Hypothalamus (tissue), 51 donors: ENCODE measurements at regions not wholly inside any gene's neighbourhood (a gene's known extent, or its start where the extent isn't known, plus 50 kb on each side); places are given as distances from the start of the nearest gene placed in this dataset.

ENCODE experiments used
- DNase-seq, 51 donors: peaks; one replicate each; lab custom pipeline; 2025; lab: John Stamatoyannopoulos, UW

DNA sequence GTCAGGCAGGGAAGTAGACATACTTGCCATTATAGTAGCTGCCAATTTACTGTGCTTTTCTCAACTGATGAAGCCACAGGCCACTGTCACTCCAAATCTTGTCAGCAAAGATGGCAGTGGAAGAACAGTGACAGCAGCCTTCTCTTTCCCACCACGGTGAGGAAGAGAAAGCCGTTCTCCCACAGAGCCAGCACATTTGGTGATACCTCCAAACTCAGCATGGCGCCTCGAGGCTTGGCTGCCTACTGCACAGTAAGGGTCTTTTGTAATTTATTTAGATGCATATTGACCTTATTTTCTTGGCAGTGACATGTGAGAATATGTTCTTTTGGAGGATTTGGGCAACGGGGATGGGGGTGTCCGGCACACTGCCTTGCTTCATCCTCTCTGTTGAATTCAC is 117.2 kb upstream of the CDH20 start:
- no peak for DNase-seq

DNA sequence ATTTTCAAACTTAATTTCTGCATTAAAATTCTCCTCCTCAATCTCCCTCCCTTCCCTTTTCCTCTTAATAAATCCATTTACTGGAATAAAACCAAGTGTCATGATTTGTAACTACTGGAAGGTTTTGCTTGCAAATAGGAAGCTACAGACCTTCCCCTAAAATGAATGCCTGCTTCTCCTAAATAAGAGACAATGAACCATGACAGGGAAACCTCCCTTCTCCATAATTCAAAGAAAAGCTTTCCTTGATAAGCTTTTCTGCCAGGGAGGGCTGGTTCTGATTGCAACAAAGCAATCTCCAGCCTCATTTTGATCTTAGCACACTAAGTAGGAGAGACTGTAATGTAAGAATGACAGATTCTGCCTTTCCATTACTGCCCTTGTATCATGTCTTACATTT is 111.0 kb upstream of the CDH20 start:
- no peak for DNase-seq

DNA sequence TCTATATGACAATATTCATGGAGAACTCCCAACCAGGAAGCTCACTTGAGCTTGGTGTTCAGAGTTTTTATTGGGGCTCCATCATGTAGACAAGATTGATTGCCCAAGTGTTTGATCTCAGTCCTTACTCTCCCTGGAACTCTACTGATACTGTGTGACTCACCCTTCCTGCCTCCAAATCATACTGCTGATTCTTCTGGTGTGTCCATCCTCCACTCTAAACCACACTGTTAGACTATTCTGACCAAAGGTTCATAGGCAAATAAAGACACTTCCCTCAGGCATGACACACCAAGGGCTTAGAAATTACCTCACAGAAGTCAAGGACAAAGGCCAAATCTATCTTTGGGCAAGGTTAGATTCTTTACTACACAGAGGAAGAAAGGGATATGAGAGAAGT is 107.9 kb upstream of the CDH20 start:
- no peak for DNase-seq

DNA sequence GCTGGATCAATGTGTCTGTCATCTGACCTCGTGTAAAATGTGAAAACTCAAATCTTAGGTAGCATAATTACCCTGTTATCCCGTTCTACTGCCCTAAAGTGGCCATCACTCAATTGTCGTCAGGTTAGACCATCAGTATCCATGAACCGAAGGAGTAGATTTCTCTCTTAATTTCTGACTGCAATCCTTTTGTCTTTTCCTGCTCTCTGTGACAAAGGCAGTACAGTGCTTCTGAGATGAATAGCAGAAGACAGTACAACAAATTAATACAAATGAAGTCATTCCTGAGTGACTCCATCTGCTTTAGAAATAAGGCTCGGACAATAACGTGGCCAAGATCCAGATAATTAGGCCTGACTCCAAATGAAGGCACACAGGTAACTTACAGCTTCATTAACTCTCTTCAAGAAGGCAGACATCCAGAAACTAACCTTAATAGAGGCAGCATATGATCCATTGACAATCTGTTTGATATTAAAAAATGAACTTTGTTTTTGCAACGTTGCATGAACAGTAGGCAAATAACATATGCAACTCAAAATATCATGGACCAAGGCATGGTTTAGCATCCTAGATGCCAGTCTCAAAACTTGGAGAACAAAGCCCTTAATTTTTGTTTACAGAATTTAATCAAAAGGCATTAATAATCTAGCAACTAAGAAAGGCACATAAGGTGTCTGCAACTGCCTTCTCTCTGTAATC is 96.7 kb upstream of the CDH20 start:
- DNase-seq = no peak

DNA sequence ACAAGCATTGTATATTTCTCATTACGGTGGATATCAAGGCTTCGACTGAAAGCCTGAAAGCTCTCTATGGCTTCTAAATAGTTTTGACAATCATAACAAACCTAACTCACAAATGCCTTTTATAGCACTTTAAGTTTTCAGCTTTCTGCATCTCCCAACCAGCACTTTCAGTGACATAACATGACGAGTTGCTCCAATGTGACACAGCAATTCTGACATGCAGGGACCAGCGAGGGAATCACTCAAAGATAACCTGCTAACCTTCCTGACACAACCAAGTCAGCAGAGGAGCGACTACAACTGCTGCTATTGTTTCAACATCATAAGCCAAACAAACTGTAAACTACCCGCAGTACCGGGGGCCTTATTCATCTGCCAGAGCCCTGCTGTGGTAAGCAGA is 95.7 kb upstream of the CDH20 start:
- DNase-seq = no peak

DNA sequence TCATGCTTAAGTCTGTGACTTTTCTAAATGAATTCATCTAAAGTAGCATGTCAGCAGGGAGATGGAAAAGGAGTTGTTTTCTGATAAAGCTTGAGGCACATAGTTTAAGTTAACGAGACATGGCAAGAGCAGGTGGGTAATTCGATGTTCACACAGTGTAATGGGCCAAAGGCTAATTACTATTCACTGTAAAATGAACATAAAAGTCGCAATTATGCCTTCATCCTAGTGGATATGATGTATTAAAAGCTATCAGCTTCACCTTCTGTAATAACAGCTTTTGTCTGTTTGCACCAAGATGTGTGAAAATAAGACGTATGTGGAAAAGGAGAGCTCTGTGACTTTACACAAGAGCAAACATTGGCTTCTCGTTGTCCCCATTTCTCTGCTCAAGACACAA is 94.2 kb upstream of the CDH20 start:
- no peak for DNase-seq

DNA sequence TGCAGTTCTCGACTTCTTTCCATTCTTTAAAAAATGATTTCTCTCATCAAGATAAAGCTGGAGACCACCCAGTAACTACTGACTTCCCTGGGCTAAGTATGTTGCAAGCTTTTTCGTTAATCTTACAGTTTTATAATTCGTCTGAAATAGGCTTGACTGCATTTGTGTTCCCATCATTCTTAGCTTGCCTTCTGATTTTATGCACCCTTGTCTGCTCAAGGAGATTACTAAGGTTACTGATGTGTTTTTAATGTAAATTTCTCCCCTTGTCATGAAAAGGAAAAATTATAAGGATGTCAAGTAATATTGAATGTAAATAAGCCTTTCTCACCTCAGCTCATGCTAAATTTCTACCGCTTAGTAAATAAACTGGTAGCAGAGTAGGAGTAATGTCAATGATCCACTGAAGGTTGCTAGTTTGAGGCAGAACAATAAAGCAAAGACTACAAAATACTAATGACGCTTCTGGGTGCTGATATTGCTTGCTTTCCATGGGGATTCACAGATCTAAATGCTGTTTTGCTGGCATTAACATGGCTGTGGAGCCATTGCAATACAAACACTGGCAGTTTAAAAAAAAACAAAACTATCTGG is 91.9 kb upstream of the CDH20 start:
- no peak for DNase-seq

DNA sequence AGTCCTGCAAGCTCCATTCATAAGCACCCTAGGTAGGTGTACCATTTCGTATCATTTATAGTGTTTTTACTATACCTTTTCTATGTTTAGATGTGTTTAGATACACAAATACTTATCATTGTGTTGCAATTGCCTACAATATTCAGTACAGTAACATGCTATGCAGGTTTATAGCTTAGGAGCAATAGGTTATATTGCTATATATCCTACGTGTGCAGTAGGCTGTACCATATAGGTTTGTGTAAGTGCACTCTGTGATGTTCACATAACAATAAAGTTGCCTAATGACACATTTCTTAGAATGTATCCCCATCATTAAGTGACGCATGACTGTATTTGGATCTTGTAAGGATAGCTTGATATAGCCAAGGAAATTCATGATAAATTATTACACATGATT is 88.6 kb upstream of the CDH20 start:
- DNase-seq = no peak

DNA sequence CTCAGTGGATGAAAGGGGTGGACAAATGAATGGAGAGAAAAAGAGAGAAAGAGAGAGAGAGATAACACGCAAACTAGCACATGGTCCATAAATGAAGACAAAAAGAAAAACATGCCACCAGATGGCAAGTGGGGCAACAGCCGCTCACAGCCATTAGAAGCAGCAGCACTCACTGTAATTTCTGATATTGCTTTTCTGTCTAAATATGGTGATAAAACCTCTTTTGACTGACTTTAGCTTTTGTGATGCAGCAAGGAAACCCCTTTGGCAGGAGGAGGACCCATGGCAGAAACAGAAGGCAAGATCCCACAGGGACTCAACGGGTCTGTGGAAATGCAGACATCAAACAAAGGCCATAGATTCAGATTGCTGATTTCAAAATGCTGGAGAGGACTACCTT is 88.0 kb upstream of the CDH20 start:
- no peak for DNase-seq

DNA sequence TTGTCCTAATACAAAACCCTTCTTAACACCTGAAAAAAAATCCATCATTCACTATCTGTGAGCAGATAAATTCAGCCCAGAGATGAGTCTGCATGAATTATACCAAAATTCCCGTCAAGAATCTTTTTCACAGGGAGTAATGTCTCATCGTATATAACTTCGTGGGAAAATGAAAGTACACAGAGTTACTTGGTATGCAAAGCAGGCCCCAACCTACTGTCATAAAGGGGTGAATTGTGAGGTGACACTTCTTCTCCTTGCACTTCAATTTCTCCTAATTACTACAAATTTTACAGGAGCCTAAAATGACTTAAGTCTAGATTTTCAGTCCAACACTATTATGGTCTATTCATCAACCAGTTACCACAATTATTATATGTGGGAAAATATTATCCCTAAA is 84.6 kb upstream of the CDH20 start:
- DNase-seq = no peak

DNA sequence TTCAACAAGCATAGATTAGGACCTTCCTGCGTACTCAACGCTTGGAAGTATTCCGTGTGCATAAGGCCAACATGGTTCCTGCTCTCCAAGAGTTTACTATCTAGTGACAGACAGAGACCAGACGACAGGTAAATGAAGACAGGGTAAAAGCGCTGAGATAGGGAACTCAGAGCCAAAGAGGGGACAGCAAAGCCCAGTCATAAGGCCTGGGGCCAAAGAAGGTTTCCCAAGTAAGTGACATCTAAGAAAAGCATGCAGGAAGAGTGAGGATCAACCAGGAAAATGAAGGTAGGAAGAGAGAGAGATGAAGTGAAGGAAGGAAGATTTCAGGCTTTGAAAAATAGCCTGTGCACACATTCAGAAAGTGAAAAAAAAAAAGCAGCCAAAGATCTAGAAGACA is 76.9 kb upstream of the CDH20 start:
- DNase-seq = no peak

DNA sequence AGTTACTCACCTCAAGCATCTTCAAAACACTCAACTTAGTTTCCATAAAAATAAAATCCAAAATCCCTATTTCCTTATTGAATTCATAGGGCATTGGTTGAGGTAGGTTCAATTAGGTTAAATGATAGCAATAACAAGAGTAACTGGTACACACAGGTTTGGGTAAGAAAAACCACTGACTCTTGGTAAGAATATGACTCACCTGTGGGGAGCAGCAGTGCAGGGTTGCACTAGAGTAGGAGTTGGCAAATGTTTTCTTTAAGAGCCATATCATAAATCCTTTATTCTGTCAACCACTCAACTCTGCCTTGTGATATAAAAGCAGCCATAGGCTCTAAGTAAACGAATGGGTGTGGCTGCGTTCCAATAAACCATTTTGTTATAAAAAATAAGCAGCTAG is 71.4 kb upstream of the CDH20 start:
- no peak for DNase-seq

DNA sequence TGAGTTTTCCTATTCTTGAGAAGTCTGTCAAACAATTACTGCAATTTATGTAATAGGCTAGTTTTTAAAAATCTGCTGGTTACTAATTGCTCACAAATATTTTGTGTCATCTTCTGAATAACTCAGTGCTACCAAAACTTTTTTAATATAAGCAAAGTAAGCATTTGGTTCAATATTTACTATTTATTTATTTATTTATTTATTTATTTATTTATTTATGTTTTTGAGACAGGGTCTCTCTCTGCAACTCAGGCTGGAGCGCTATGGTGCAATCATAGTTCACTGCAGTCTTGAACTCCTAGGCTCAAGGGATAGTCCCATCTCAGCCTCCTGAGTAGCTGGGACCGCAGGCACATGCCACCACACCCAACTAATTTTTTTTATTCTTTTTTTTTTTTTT is 60.4 kb upstream of the CDH20 start:
- no peak for DNase-seq

DNA sequence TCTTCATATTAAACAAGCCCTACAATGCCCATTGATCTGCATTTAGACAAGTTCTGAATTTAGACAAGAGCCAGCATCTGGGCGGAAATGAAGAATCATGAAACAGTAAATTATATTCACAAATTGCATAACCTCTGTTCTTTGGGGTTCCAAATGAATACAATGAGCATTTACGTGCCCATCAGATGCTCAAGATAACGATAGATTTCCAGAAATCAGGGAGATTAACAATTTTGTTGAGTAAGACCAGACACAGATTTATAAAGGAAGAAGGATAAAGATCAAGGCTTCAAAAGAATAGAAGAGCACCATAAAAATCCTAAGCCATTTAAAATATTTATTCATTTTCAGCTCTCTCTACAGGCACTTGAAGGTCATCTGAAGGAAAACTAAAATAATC is 59.7 kb upstream of the CDH20 start:
- no peak for DNase-seq

DNA sequence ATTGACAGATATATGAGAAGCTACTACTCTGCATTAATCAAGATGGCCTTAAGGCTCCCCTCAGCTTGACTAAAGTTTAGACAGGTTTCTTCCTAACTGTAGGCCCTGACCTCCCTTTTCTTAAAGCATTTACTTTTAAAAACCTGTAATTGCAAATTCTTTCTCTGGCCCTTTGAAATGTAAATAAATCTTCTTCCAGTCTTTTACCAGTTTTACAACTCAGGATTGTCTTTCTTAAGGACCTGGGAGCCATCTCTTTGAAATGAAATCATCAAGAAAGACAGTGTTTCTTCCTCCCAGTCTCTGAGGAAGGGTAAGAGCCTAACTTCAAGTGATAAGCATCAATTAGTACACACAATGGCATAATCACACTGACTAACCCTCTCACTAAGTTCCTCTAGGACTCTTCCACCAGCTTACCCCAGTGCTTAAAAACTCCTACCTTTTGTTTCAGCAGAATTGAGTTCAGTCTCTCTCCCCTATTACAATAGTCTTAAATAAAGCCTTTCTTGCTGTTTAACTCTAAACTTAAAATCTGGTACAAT is 58.7 kb upstream of the CDH20 start:
- DNase-seq = no peak

DNA sequence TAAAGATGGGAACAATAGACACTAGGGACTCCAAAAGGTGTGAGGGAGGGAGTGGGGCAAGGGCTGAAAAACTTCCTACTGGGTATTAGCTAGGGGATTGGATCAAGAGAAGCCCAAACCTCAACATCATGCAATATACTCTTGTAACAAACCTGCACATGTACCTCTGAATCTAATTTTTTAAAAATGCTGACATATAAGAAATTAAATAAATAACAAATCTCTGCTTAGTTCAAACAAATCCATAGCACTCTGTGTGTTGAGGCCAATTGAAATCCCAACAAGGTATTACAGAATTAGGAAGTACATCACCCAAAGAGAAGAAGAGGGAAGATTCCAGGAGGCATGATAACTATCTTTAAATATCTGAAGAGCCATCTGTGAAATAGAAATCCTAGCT is 55.4 kb upstream of the CDH20 start:
- DNase-seq = no peak

DNA sequence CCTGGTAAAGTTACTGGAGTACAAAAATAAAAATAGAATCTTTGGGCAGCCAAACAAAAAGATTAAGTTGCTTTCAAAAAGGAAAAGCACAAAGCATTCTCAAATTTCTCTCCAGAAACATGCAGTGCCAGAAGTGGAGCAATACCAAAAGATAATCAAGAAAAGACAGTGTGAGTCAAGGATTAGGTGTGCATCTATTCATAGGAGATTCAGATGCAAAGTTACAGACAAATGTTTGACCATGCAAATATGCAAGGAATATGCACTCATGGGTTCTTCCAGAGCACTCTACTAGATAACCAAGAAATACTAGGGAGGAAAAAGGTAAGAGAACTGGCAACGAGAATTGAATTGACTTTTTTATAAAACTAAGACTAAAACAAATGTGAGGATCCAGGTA is 51.8 kb upstream of the CDH20 start:
- DNase-seq = no peak

DNA sequence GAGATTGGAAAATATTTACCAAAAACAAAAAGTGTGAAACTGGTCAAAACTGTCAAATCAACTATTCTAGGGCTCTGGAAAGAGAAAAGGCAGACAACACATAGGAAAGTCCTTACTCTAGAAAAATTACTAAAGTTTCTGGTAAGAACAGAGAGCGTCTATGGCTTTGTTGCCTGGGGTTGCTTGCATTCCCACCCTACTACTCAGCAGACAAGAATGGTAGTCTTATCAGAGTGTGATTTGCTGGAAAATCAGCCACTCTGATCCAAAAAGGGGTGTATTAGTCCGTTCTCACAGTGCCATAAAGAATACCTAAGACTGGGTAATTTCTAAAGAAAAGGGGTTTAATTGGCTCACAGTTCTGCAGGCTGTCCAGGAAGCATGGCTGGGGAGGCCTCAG is 50.3 kb upstream of the CDH20 start:
- no peak for DNase-seq
